PC-9 (cell line): ENCODE measurements at regions not wholly inside any gene's neighbourhood (a gene's known extent, or its start where the extent isn't known, plus 50 kb on each side); places are given as distances from the start of the nearest gene placed in this dataset.

Source experiments
- CTCF ChIP-seq: fragments of 200-600 bp; sonication (generic); conservative IDR thresholded peaks from 2 replicates; pipeline ENCODE4 v1.6.1; 2017; ENCODE audit warnings: mixed run types, antibody characterized with exemption, mild to moderate bottlenecking, moderate library complexity
- EZH2 ChIP-seq: fragments of 200-600 bp; sonication (generic); IDR thresholded peaks from 2 replicates; pipeline ENCODE4 v1.8.0; 2017; ENCODE audit warnings: antibody characterized with exemption, low read depth

- no peak for TF ChIP-seq CTCF
- no peak for TF ChIP-seq EZH2
Observed at GRCh38 chr6:132143258-132143657, 192.1 kb upstream of the CCN2 start.
